Dendritic cell treated with granulocyte-macrophage colony-stimulating factor and Interleukin-4, amounts not matched to agents 40 ng/mL and 50 ng/mL, for 4 days (primary cell): ENCODE measurements at regions not wholly inside any gene's neighbourhood (a gene's known extent, or its start where the extent isn't known, plus 50 kb on each side); places are given as distances from the start of the nearest gene placed in this dataset.
"Not testable (repeated sequence)": the region's sequence is repeated elsewhere in the genome, so short reads cannot be mapped to it uniquely, and the experiment has no call there.

Experiments used
- H3K27ac Mint-ChIP-seq: one replicate; pipeline ENCODE4 v1.8.0; 2022; ENCODE audit warnings: mild to moderate bottlenecking, mixed read lengths
- H3K27me3 Mint-ChIP-seq: one replicate; pipeline ENCODE4 v1.8.0; 2022; ENCODE audit warnings: mild to moderate bottlenecking, mixed read lengths
- H3K36me3 Mint-ChIP-seq: one replicate; pipeline ENCODE4 v1.8.0; 2022; ENCODE audit warnings: low read depth, mixed read lengths
- H3K4me1 Mint-ChIP-seq: one replicate; pipeline ENCODE4 v1.8.0; 2022; ENCODE audit warnings: low read depth, mixed read lengths
- H3K4me3 Mint-ChIP-seq: one replicate; pipeline ENCODE4 v1.8.0; 2022; ENCODE audit warnings: mild to moderate bottlenecking, moderate library complexity, mixed read lengths
- H3K9me3 Mint-ChIP-seq: one replicate; pipeline ENCODE4 v1.8.0; 2022; ENCODE audit warnings: mixed read lengths
- intact Hi-C: fragments of 100-400 bp; cut with micrococcal nuclease; formaldehyde crosslinking; loops from one replicate; pipeline ENCODE4 v1.15.0; 2022

GRCh38 chr17:36850790-36851189 is 86.5 kb upstream of the LHX1 start:
- Mint-ChIP-seq H3K9me3 (no peaks in the 10 kb centered on the region), H3K36me3 (no peaks in the 10 kb centered on the region), H3K4me1 (no peaks in the 10 kb centered on the region), H3K4me3 (no peak overlapping the region), H3K27ac (no peak overlapping the region), H3K27me3 (peaks cover 27% of the 10 kb centered on the region)
- intact Hi-C loops = no loop called here

GRCh38 chr17:36851250-36851649 is 86.0 kb upstream of the LHX1 start:
- no peaks in the 10 kb centered on the region for H3K4me1 Mint-ChIP-seq
- no peaks in the 10 kb centered on the region for H3K9me3 Mint-ChIP-seq
- no peaks in the 10 kb centered on the region for H3K36me3 Mint-ChIP-seq
- H3K27me3 Mint-ChIP-seq = peaks cover 24% of the 10 kb centered on the region
- H3K27ac Mint-ChIP-seq = no peak overlapping the region
- H3K4me3 Mint-ChIP-seq = no peak overlapping the region
- intact Hi-C loops = no loop called here

- intact Hi-C loops, H3K36me3 Mint-ChIP-seq: not testable (repeated sequence)
- peaks cover 25% of the 10 kb centered on the region for H3K27me3 Mint-ChIP-seq
Observed at GRCh38 chr17:36852478-36852877, 84.8 kb upstream of the LHX1 start.

GRCh38 chr17:36854982-36855381 is 82.3 kb upstream of the LHX1 start:
- no peak overlapping the region for H3K27ac Mint-ChIP-seq
- no peaks in the 10 kb centered on the region for H3K4me1 Mint-ChIP-seq
- H3K27me3 Mint-ChIP-seq = peaks cover 26% of the 10 kb centered on the region
- intact Hi-C loops = no loop called here
- H3K4me3 Mint-ChIP-seq = no peak overlapping the region
- no peaks in the 10 kb centered on the region for H3K36me3 Mint-ChIP-seq
- no peaks in the 10 kb centered on the region for H3K9me3 Mint-ChIP-seq

More at GRCh38 chr17:36852478-36852877, 84.8 kb upstream of the LHX1 start:
- H3K9me3 Mint-ChIP-seq, H3K4me3 Mint-ChIP-seq, H3K4me1 Mint-ChIP-seq, H3K27ac Mint-ChIP-seq: not testable (repeated sequence)

- Mint-ChIP-seq H3K27me3 (peaks cover 31% of the 10 kb centered on the region), H3K9me3 (no peaks in the 10 kb centered on the region), H3K4me3 (no peak overlapping the region), H3K36me3 (no peaks in the 10 kb centered on the region), H3K27ac (no peak overlapping the region), H3K4me1 (no peaks in the 10 kb centered on the region)
- intact Hi-C loops = no loop called here
Observed at GRCh38 chr17:36855459-36855858, 81.8 kb upstream of the LHX1 start.

- Mint-ChIP-seq H3K27ac (no peak overlapping the region), H3K36me3 (no peaks in the 10 kb centered on the region), H3K4me1 (no peaks in the 10 kb centered on the region), H3K9me3 (no peaks in the 10 kb centered on the region), H3K27me3 (peaks cover 31% of the 10 kb centered on the region), H3K4me3 (no peak overlapping the region)
- intact Hi-C loops = no loop called here
Observed at GRCh38 chr17:36856222-36856621, 81.1 kb upstream of the LHX1 start.

- H3K4me1 Mint-ChIP-seq = no peaks in the 10 kb centered on the region
- peaks cover 28% of the 10 kb centered on the region for H3K27me3 Mint-ChIP-seq
- no peaks in the 10 kb centered on the region for H3K36me3 Mint-ChIP-seq
- no peak overlapping the region for H3K27ac Mint-ChIP-seq
- intact Hi-C loops = no loop called here
- H3K4me3 Mint-ChIP-seq = no peak overlapping the region
- no peaks in the 10 kb centered on the region for H3K9me3 Mint-ChIP-seq
Observed at GRCh38 chr17:36856903-36857381, 80.3 kb upstream of the LHX1 start.

- Mint-ChIP-seq H3K27me3 (peaks cover 25% of the 10 kb centered on the region), H3K9me3 (no peaks in the 10 kb centered on the region), H3K36me3 (no peaks in the 10 kb centered on the region), H3K27ac (no peak overlapping the region), H3K4me3 (no peak overlapping the region), H3K4me1 (no peaks in the 10 kb centered on the region)
- intact Hi-C loops = no loop called here
Observed at GRCh38 chr17:36857698-36858097, 79.6 kb upstream of the LHX1 start.

GRCh38 chr17:36858119-36859002 is 78.9 kb upstream of the LHX1 start:
- Mint-ChIP-seq H3K9me3 (no peaks in the 10 kb centered on the region), H3K4me3 (no peak overlapping the region), H3K27ac (no peak overlapping the region), H3K36me3 (no peaks in the 10 kb centered on the region), H3K4me1 (no peaks in the 10 kb centered on the region), H3K27me3 (peaks cover 25% of the 10 kb centered on the region)
- intact Hi-C loops = no loop called here

GRCh38 chr17:36859003-36859300 is 78.3 kb upstream of the LHX1 start:
- H3K27me3 Mint-ChIP-seq = peaks cover 23% of the 10 kb centered on the region
- H3K36me3 Mint-ChIP-seq = no peaks in the 10 kb centered on the region
- no peaks in the 10 kb centered on the region for H3K9me3 Mint-ChIP-seq
- no peak overlapping the region for H3K4me3 Mint-ChIP-seq
- H3K27ac Mint-ChIP-seq = no peak overlapping the region
- no peaks in the 10 kb centered on the region for H3K4me1 Mint-ChIP-seq
- intact Hi-C loops = no loop called here

- Mint-ChIP-seq H3K4me1 (no peaks in the 10 kb centered on the region), H3K9me3 (no peaks in the 10 kb centered on the region), H3K27ac (no peak overlapping the region), H3K4me3 (no peak overlapping the region), H3K27me3 (peaks cover 23% of the 10 kb centered on the region), H3K36me3 (no peaks in the 10 kb centered on the region)
- intact Hi-C loops = no loop called here
Observed at GRCh38 chr17:36859706-36860105, 77.6 kb upstream of the LHX1 start.

- H3K9me3 Mint-ChIP-seq = no peaks in the 10 kb centered on the region
- no peaks in the 10 kb centered on the region for H3K4me1 Mint-ChIP-seq
- no peaks in the 10 kb centered on the region for H3K36me3 Mint-ChIP-seq
- H3K27ac Mint-ChIP-seq = no peak overlapping the region
- no peak overlapping the region for H3K4me3 Mint-ChIP-seq
- intact Hi-C loops = no loop called here
- H3K27me3 Mint-ChIP-seq = peaks cover 15% of the 10 kb centered on the region
Observed at GRCh38 chr17:36861531-36861930, 75.7 kb upstream of the LHX1 start.

- Mint-ChIP-seq H3K36me3 (no peaks in the 10 kb centered on the region), H3K27ac (no peak overlapping the region), H3K4me1 (no peaks in the 10 kb centered on the region), H3K9me3 (no peaks in the 10 kb centered on the region), H3K27me3 (peaks cover 10% of the 10 kb centered on the region), H3K4me3 (no peak overlapping the region)
- intact Hi-C loops = no loop called here
Observed at GRCh38 chr17:36862116-36862920, 75.0 kb upstream of the LHX1 start.

GRCh38 chr17:36863131-36863530 is 74.1 kb upstream of the LHX1 start:
- intact Hi-C loops = no loop called here
- peaks cover 12% of the 10 kb centered on the region for H3K27me3 Mint-ChIP-seq
- H3K4me3 Mint-ChIP-seq = no peak overlapping the region
- H3K9me3 Mint-ChIP-seq = no peaks in the 10 kb centered on the region
- H3K4me1 Mint-ChIP-seq = no peaks in the 10 kb centered on the region
- H3K27ac Mint-ChIP-seq = no peak overlapping the region
- H3K36me3 Mint-ChIP-seq = no peaks in the 10 kb centered on the region
